ENCODE measurements at regions not wholly inside any gene's neighbourhood (a gene's known extent, or its start where the extent isn't known, plus 50 kb on each side); places are given as distances from the start of the nearest gene placed in this dataset.
A peak's percentile ranks its signal among the peaks of the same experiment; 100 is the strongest.
"Not testable (repeated sequence)": the region's sequence is repeated elsewhere in the genome, so short reads cannot be mapped to it uniquely, and the experiment has no call there.

GRCh38 chr9:29450343-29450875 lies 1877.1 kb upstream of the C9orf72 start:
- not testable (repeated sequence) for H3K27me3 Mint-ChIP-seq, H3K9me3 Mint-ChIP-seq, H3K27ac Mint-ChIP-seq, H3K4me3 Mint-ChIP-seq, H3K4me1 Mint-ChIP-seq, H3K36me3 Mint-ChIP-seq

DNA sequence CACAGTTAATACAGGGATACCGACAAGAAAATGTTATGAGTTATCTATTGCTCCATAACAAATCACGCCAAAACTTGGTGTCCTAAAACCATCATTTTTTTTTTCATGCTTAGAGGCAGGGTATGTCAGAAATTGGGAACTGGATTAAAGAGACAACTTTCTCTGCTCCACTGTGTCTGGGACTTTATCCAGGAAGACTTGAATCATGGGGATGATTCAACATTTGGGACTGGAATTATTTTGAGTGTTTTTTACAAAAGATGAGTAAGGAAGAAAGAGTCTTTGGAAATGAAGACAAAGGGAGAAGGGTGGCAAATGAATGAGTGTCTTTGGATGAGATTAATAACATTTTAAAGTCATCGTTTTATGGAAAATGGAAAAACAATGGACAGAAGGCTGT lies 1883.7 kb upstream of the C9orf72 start:
- Mint-ChIP-seq H3K4me1 (peaks cover 0 to 1% (median 0%) of the 10 kb centered on the region in 3 donors), H3K27ac (no peak overlapping the region), H3K4me3 (no peak overlapping the region), H3K36me3 (no peaks in the 10 kb centered on the region), H3K9me3 (peaks cover 0 to 21% (median 5%) of the 10 kb centered on the region in 3 donors), H3K27me3 (no peaks in the 10 kb centered on the region)

DNA sequence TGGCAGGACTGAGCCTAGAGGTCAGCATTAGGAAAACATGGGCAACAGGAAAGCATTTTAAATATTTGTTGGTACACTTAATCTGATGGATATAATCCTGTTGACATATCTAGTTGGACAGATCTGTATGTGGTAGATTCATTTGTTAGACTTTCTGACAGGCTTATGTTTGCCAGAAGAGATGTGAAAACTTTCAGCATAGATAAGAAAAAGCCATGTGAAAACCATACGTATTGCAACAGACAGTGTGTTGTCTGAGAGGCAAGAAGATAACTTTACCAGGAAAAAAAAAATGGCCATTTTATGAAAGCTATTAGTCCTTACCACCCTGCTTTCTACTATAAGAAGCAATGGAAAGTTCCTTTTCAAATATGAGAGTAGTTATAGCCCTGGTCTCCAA lies 1902.2 kb upstream of the C9orf72 start:
- Mint-ChIP-seq H3K36me3 (no peaks in the 10 kb centered on the region), H3K4me1 (no peaks in the 10 kb centered on the region), H3K27ac (no peak overlapping the region), H3K27me3 (no peaks in the 10 kb centered on the region), H3K9me3 (peaks cover 0 to 10% (median 3%) of the 10 kb centered on the region in 3 donors), H3K4me3 (no peak overlapping the region)

DNA sequence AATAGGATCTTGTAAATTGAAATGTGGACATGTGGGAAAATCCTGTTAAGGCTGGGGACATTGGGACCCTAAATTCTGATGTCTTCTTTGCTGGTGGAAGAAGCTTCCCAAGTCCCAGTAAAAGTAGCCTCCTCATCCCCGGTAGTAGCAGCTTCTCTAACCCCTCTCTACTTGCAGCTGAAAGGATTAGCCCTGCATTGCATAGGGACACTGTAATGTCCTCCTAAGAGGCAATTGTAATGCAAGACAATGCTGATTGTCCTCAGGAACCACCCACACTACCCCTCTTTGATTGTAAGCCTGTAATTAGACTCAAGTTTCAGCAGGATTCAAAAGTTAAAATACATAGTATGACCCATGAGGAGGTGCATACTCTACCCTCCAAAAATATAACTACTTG lies 1938.4 kb upstream of the C9orf72 start:
- H3K27ac Mint-ChIP-seq, result no peak overlapping the region
- H3K36me3 Mint-ChIP-seq, result no peaks in the 10 kb centered on the region
- peaks cover 5 to 10% (median 6%) of the 10 kb centered on the region in 3 donors for H3K9me3 Mint-ChIP-seq
- no peaks in the 10 kb centered on the region for H3K4me1 Mint-ChIP-seq
- no peak overlapping the region for H3K4me3 Mint-ChIP-seq
- no peaks in the 10 kb centered on the region for H3K27me3 Mint-ChIP-seq

DNA sequence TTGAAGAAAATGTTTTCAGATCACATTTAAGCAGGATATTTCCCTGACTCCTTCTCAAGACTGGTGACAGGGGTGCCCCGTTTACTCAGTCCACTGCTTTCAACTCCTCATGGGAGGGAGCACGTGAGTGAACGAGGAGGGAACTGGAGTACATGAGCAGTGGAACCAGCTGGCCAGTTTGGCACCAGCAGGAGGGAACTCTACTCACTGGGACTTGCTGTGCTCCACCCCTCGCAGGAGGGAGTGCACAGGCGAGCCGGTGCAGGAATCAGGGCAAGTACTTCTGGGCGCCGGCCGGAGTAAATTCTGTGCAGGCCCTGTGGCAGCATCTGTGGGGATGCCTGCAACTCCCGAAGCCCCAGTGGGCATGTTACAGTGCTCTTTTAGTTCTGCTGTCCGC lies 1941.1 kb upstream of the C9orf72 start:
- no peaks in the 10 kb centered on the region for H3K4me1 Mint-ChIP-seq
- no peaks in the 10 kb centered on the region for H3K27me3 Mint-ChIP-seq
- H3K36me3 Mint-ChIP-seq, result no peaks in the 10 kb centered on the region
- H3K9me3 Mint-ChIP-seq, result peaks cover 0 to 9% (median 2%) of the 10 kb centered on the region in 3 donors
- H3K27ac Mint-ChIP-seq, result no peak overlapping the region
- H3K4me3 Mint-ChIP-seq, result no peak overlapping the region

GRCh38 chr9:29514862-29515261 lies 1941.6 kb upstream of the C9orf72 start:
- peak overlapping the region in 1 of 3 donors; percentile 53 for H3K27ac Mint-ChIP-seq
- no peaks in the 10 kb centered on the region for H3K27me3 Mint-ChIP-seq
- peaks cover 0 to 8% (median 2%) of the 10 kb centered on the region in 3 donors for H3K9me3 Mint-ChIP-seq
- no peak overlapping the region for H3K4me3 Mint-ChIP-seq
- no peaks in the 10 kb centered on the region for H3K4me1 Mint-ChIP-seq
- H3K36me3 Mint-ChIP-seq, result no peaks in the 10 kb centered on the region

- Mint-ChIP-seq H3K27ac (no peak overlapping the region), H3K9me3 (peaks cover 1 to 12% (median 3%) of the 10 kb centered on the region in 3 donors), H3K36me3 (no peaks in the 10 kb centered on the region), H3K4me3 (no peak overlapping the region), H3K27me3 (no peaks in the 10 kb centered on the region), H3K4me1 (peaks cover 0 to 2% (median 0%) of the 10 kb centered on the region in 3 donors)
These were observed 1975.2 kb upstream of the C9orf72 start for GRCh38 chr9:29548436-29548835.

DNA sequence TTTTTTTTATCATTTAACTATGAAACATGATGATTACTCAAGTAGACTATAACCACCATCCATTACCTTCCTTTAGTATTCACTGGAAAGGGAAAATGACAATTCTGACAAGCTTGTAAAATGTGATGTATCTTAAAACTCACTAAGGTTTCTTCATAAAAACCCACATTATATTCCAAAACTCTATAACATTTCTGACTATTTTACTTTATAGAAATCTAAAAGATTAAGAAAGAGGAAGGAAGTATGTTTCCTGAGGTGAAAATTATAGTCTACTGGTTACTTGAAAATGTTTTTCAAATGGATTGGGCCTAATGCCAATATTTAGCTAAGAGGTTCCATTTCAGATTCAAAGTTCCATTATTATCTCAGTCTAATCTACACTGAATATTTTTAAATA lies 1982.2 kb upstream of the C9orf72 start:
- H3K9me3 Mint-ChIP-seq, result peaks cover 0 to 3% (median 1%) of the 10 kb centered on the region in 3 donors
- no peaks in the 10 kb centered on the region for H3K4me1 Mint-ChIP-seq
- no peak overlapping the region for H3K4me3 Mint-ChIP-seq
- H3K27ac Mint-ChIP-seq, result no peak overlapping the region
- no peaks in the 10 kb centered on the region for H3K36me3 Mint-ChIP-seq
- no peaks in the 10 kb centered on the region for H3K27me3 Mint-ChIP-seq

- Mint-ChIP-seq H3K27me3 (no peaks in the 10 kb centered on the region), H3K27ac (no peak overlapping the region), H3K4me3 (no peak overlapping the region), H3K4me1 (no peaks in the 10 kb centered on the region), H3K36me3 (no peaks in the 10 kb centered on the region), H3K9me3 (peaks cover 0 to 3% (median 0%) of the 10 kb centered on the region in 3 donors)
These were observed 1983.0 kb upstream of the C9orf72 start for GRCh38 chr9:29556317-29556716.

DNA sequence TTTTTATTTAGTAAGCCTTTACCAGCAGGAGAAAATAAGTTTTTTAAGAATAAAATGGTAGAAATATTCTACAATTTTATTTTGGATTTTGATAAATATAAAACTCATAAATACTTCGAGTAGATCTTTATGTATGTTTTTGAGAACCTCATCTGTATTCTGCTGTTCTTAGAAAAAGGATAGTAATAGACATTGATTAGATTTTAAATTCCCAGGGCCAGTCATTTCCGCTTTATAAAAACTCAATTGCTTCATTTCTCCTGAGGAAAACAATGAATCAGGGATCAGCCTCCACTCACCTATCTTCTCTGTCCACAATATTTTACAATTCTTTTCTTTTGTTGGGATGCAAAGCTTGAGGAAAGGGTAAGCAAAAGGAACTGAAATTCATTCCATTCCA lies 1983.5 kb upstream of the C9orf72 start:
- Mint-ChIP-seq H3K4me3 (no peak overlapping the region), H3K27me3 (no peaks in the 10 kb centered on the region), H3K27ac (no peak overlapping the region), H3K36me3 (no peaks in the 10 kb centered on the region), H3K9me3 (peaks cover 0 to 3% (median 0%) of the 10 kb centered on the region in 3 donors), H3K4me1 (no peaks in the 10 kb centered on the region)

DNA sequence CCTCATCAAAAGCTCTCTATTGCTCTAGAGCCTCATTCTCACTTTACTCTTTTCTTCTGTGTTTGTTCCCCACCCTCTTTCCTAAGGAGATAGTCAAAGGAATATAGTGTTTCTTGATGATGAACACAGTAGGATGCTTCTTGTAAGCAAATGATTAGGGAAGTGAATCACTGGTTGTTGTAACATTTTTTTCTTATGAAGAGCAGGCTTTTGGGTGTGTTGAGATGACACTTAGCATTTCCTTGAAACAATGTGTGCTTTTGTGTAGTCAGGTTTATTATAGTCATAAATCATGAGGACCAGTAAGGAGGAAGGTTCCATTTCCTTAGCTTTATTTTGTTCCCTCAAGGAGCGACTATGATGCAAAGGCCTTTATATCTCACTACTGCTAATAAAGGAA lies 1991.3 kb upstream of the C9orf72 start:
- H3K9me3 Mint-ChIP-seq, result peaks cover 2 to 6% (median 4%) of the 10 kb centered on the region in 3 donors
- no peaks in the 10 kb centered on the region for H3K36me3 Mint-ChIP-seq
- no peaks in the 10 kb centered on the region for H3K27me3 Mint-ChIP-seq
- no peak overlapping the region for H3K27ac Mint-ChIP-seq
- H3K4me1 Mint-ChIP-seq, result no peaks in the 10 kb centered on the region
- H3K4me3 Mint-ChIP-seq, result no peak overlapping the region

DNA sequence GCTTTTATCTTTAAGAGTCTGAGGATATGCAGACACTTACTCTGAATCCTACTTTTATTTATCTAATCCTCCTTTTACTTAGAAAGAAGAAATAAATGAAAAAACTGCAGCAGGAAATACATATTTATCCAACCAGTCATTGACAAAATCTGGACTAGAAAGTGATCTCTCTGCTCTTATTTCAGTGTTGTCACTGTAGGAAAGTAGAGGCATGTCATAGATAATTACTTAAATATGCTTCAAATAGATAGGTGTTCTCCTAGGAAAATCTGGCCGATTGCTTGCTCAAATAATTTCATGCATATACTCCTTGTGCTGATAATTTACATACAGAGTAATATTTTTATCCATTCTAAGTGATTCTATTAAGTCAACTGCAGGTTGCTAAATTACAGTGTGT lies 2001.9 kb upstream of the C9orf72 start:
- H3K27me3 Mint-ChIP-seq, result no peaks in the 10 kb centered on the region
- no peak overlapping the region for H3K4me3 Mint-ChIP-seq
- peaks cover 1 to 7% (median 2%) of the 10 kb centered on the region in 3 donors for H3K9me3 Mint-ChIP-seq

DNA sequence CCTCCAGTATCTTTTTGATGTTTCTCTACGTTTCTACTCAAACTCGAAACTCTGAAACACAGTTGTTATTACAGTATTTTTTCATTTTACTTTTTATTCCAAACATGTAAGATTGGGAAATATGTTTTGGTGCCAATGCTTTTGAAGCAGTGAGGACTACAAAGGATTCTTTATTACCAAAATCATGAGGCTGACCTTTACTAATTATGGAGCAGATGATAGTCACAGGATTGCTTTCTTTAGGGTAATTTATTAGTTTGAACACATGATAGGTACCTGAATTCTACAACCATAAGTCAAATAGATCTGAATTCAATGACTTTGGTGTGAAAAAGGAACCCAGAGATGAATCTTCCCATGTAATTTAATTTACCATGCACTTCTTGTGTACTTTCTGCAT lies 2015.1 kb upstream of the C9orf72 start:
- no peaks in the 10 kb centered on the region for H3K36me3 Mint-ChIP-seq
- H3K4me1 Mint-ChIP-seq, result no peaks in the 10 kb centered on the region

More for the DNA sequence above, 2001.9 kb upstream of the C9orf72 start:
- Mint-ChIP-seq H3K27ac (no peak overlapping the region), H3K4me1 (no peaks in the 10 kb centered on the region), H3K36me3 (no peaks in the 10 kb centered on the region)

GRCh38 chr9:29609282-29609681 lies 2036.0 kb upstream of the C9orf72 start:
- Mint-ChIP-seq H3K27ac (no peak overlapping the region), H3K36me3 (no peaks in the 10 kb centered on the region), H3K27me3 (no peaks in the 10 kb centered on the region), H3K4me1 (no peaks in the 10 kb centered on the region), H3K4me3 (no peak overlapping the region), H3K9me3 (peaks cover 3 to 9% (median 8%) of the 10 kb centered on the region in 3 donors)

More for the DNA sequence above, 2015.1 kb upstream of the C9orf72 start:
- Mint-ChIP-seq H3K9me3 (peaks cover 3 to 20% (median 4%) of the 10 kb centered on the region in 3 donors), H3K27me3 (no peaks in the 10 kb centered on the region), H3K4me3 (no peak overlapping the region), H3K27ac (no peak overlapping the region)

DNA sequence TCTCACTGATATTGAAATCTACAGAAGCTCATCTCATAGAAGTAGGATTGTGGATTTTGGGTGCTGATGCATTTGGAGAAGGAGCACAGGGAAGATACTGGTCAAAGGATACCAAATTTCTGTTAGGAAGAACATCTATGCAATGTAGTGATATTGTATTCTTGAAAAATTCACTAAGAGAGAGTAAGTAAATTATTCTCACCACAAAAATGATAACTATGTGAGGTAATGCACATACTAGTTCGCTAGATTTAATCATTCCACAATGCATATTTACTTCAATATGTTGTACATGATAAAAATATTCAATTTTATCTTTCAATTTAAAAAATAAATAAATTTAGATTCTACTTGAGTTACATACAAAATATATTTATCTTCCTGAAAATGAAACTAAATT lies 2040.5 kb upstream of the C9orf72 start:
- Mint-ChIP-seq H3K27ac (no peak overlapping the region), H3K4me3 (no peak overlapping the region), H3K4me1 (no peaks in the 10 kb centered on the region), H3K27me3 (no peaks in the 10 kb centered on the region), H3K9me3 (peaks cover 2 to 12% (median 8%) of the 10 kb centered on the region in 3 donors), H3K36me3 (no peaks in the 10 kb centered on the region)

GRCh38 chr9:29616844-29617243 lies 2043.6 kb upstream of the C9orf72 start:
- Mint-ChIP-seq H3K36me3 (no peaks in the 10 kb centered on the region), H3K4me1 (no peaks in the 10 kb centered on the region), H3K9me3 (peaks cover 3 to 12% (median 6%) of the 10 kb centered on the region in 3 donors), H3K4me3 (no peak overlapping the region), H3K27me3 (no peaks in the 10 kb centered on the region), H3K27ac (no peak overlapping the region)

Data from IgD-negative memory B cell (primary cell).